ENCODE measurements at regions not wholly inside any gene's neighbourhood (a gene's known extent, or its start where the extent isn't known, plus 50 kb on each side); places are given as distances from the start of the nearest gene placed in this dataset.
"Not testable (repeated sequence)": the region's sequence is repeated elsewhere in the genome, so short reads cannot be mapped to it uniquely, and the experiment has no call there.

- no peak for DNase-seq (ENCODE audit: low read depth)
Measured at GRCh38 chrX:122552286-122552800, 631.7 kb upstream of the GRIA3 start.

DNA sequence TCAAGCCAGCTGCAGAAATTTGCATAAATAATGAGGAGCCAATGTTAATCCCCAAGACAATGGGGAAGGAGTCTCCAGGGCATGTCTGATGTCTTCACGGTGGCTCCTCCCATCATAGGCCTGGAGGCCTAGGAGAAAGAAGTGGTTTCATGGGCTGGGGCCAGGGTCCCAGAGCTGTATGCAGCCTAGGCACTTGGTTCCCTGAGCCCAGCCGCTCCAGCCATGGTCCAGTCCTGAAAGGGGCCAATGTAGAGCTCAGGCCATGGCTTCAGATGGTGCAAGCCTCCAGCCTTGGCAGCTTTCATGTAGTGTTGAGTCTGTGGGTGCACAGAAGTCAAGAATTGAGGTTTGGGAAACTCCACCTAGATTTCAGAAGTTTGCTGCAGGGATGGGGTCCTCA lies 628.2 kb upstream of the GRIA3 start:
- DNase-seq (ENCODE audit: low read depth) = no peak

- DNase-seq (ENCODE audit: low read depth) = peak; percentile 95
Measured at GRCh38 chrX:122565952-122566351, 618.1 kb upstream of the GRIA3 start.

GRCh38 chrX:122566401-122566800 lies 617.7 kb upstream of the GRIA3 start:
- no peak for DNase-seq (ENCODE audit: low read depth)

GRCh38 chrX:122567911-122568310 lies 616.2 kb upstream of the GRIA3 start:
- DNase-seq (ENCODE audit: low read depth) = peak; percentile 7

GRCh38 chrX:122572461-122572860 lies 611.6 kb upstream of the GRIA3 start:
- peak; percentile 3 for DNase-seq (ENCODE audit: low read depth)

DNA sequence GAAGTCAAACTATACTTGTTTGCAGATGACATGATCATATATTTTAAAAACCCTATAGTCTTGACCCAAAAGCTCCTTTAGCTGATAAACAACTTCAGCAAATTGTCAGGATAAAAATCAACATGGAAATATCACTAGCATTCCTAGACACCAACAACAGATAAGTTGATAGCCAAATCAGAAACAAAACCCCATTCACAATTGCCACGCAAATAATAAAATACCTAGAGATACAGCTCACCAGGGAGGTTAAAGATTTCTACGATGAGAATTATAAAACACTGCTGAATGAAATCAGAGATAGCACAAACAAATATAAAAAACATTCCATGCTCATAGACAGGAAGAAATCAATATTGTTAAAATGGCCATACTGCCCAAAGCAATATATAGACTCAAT lies 605.0 kb upstream of the GRIA3 start:
- no peak for DNase-seq (ENCODE audit: low read depth)

DNA sequence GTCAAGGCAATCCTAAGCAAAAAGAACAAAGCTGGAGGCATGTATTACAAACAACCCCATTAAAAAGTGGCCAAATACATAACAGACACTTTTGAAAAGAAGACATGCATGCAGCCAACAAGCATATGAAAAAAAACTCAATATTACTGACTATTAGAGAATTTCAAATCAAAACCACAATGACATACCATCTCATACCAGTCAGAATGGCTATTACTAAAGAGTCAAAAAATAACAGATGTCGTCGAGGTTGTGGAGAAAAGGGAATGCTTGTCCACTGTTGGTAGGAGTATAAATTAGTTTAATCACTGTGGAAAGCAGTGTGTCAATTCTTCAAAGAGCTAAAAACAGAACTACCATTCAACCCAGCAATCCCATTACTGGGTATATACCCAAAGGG lies 604.6 kb upstream of the GRIA3 start:
- peak; percentile 20 for DNase-seq (ENCODE audit: low read depth)

- no peak for DNase-seq (ENCODE audit: low read depth)
Measured at GRCh38 chrX:122582280-122582974, 601.7 kb upstream of the GRIA3 start.

DNA sequence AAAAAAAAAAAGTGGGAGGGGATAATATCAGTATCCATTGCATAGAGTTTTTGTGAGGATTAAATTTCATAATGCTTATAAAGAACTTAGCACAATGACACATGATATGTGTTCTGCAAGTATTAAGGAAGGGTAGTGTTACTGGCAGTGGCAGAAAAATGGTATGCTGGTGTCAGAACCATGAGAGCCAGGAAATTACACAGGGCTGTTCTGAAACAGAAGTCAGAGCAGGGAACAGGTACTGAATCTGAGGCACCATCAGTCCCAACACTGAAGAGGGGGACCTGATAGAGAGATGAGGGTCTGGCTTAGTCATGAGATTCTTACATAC lies 601.1 kb upstream of the GRIA3 start:
- DNase-seq (ENCODE audit: low read depth) = no peak

GRCh38 chrX:122583551-122583950 lies 600.5 kb upstream of the GRIA3 start:
- DNase-seq (ENCODE audit: low read depth) = no peak

DNA sequence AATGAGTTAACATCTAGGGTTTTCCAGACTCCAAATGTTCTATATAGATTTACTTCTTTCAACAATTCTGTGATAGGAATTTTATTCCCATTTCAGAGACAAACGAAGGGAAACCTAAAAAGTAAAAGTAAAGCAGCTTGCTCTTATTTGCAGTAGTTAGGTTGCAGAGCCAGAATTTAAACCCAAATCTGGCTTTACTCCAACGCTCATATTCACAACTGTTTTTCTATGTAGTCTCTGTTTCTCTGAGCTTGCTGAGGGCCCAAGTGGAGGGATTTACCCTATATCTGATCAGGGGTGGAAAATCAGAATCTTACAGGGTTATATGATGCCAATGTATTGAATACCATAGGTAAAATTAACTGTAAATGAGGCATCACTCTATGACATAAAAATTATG lies 599.1 kb upstream of the GRIA3 start:
- DNase-seq (ENCODE audit: low read depth) = peak; percentile 2

- peak; percentile 34 for DNase-seq (ENCODE audit: low read depth)
Measured at GRCh38 chrX:122586831-122587230, 597.2 kb upstream of the GRIA3 start.

DNA sequence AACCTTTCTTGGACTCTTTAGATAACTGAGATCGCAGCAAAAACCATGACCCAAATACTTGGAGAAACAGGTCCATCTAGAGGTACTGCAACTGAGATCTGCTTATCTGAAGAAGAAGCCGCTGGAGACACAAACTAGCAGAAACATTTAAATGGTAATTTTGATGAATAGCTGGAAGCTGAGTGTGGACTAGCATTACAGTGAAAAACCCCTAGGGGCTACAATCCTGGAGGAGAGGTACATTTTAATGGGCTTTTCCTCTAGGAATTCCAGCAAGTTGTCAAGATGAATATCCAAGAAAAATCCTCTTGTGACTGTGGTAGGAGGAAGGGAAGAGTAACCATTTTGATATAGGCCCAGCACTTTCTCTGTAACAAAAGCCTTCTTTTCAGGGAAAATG lies 592.5 kb upstream of the GRIA3 start:
- no peak for DNase-seq (ENCODE audit: low read depth)

DNA sequence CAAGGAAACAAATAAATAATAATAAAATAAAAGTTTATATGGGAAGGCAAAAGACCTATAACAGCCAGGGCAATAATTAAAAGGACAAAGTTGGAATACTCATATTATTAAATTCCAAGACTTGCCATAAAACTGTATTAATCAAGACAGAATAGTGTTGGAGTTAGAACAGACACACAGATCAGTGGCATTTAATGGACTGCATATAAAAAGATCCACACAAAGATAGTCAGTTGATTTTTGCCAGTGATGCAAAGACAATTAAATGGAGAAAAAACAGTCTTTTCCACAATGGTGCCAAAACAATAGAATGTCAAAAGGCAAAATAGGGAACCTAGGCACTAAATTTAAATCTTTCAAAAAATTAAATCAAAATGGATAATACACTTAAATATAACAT lies 587.1 kb upstream of the GRIA3 start:
- no peak for DNase-seq (ENCODE audit: low read depth)

DNA sequence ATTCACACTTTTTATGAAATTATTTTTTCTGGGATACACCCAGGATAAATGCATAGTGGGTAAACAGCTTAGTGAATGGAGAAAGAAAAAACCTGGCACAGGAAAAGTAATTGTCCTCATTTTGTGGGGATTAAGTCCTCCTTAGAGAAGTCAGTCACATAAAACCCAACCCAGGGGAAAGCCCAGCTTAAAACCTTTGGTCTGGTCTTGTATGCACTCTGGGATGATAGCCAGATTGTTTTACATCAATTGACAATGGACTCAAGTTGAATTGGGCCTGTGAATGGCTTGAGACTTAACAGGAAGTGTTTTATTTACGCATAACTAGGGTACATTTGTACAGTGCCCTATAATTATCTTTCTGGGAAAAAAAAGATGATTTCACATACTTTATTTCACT lies 561.3 kb upstream of the GRIA3 start:
- DNase-seq (ENCODE audit: low read depth) = no peak

DNA sequence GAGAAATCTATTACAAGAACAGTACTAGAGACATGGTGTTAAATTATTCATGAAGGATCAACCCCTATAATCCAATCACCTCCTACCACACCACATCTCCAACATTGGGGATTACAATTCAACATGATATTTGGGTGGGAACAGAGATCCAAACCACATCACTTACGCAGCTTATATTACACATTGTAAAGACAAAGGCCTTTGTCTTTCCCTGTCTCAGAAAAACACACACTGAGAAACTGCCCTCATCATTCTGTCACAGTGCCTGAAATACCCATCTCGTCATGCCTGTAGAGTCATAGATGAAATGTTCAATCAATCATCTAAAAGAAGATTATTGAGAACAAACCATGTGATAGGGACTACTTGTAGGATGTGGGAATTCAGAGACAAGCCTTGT lies 558.8 kb upstream of the GRIA3 start:
- DNase-seq (ENCODE audit: low read depth) = no peak

DNA sequence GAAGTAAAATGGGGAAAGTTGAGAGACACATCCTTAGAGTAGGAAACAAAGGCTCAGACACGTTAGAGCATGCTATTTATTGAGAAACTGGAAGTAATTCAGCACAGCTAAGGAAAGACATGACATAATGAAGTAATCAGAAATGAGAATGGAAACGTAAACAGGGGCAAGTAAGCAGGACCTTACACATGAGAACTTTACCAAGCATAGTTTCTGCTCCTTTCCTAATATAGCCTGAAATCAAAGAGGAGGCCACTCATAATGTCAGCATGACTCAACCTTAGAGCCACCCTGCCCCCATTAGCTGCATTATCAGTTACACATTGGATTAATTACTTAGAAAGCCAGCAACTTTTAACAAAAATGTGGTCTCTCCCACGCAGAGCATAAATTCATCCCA lies 558.3 kb upstream of the GRIA3 start:
- DNase-seq (ENCODE audit: low read depth) = peak; percentile 20

DNA sequence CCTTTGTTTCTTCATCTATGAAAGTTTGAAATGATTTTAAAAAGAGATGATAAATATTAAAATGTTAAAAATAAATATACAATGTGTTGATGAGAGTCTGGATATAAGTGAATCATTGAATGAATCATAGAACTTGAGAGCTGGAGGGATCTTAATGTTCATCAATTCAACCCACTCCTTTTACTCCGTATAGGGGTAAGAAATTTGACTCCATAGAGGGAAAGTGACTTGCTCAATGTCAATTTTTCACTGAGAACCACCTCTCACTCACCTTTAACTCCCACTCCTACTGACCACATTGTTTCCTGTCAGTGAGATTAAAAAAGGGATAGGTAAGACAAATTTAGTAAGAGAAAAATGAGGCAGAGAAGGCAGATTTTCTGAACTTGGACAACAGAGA lies 557.2 kb upstream of the GRIA3 start:
- no peak for DNase-seq (ENCODE audit: low read depth)

DNA sequence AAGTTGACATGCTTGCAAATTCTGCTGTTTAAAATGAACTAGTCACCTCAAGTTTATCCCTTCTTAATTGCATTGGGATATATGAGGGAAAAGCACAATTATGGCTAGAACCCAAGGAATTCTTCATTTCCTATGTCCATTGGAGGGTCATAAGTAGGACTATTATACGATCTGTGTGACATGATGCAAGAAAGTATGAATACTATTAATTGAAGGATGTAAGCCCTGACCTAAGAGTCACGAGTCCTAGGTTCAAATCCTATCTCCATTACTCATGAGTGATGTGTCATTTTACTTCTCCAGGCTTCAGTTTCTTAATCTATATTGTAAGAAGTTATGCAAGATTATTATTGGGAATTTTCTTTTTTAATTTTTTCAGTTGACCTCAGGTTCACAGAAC lies 542.9 kb upstream of the GRIA3 start:
- peak; percentile 7 for DNase-seq (ENCODE audit: low read depth)

- no peak for DNase-seq (ENCODE audit: low read depth)
Measured at GRCh38 chrX:122641826-122642225, 542.3 kb upstream of the GRIA3 start.

GRCh38 chrX:122655256-122655655 lies 528.8 kb upstream of the GRIA3 start:
- DNase-seq (ENCODE audit: low read depth) = not testable (repeated sequence)

- DNase-seq (ENCODE audit: low read depth) = no peak
Measured at GRCh38 chrX:122666601-122667000, 517.5 kb upstream of the GRIA3 start.

- no peak for DNase-seq (ENCODE audit: low read depth)
Measured at GRCh38 chrX:122667667-122668066, 516.4 kb upstream of the GRIA3 start.

GRCh38 chrX:122703762-122704161 lies 480.3 kb upstream of the GRIA3 start:
- no peak for DNase-seq (ENCODE audit: low read depth)
